ENCODE measurements at regions not wholly inside any gene's neighbourhood (a gene's known extent, or its start where the extent isn't known, plus 50 kb on each side); places are given as distances from the start of the nearest gene placed in this dataset.

DNA sequence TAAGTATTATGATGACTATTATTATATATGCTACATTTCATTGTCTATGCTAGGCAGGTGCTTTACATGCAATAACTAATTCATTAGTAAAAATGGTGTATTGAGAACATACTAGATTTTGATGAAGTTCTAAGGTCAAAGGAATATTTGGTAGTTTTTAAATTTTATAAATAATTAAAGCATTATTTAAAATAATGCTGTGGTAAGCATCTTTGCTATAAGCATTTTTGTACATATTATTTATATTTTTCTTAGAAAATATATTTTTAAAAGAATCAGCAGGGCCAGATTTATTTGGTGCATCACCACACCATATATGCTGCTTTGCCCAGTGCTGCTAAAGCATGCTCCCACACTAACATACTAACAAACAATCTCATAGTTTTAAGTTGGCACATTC is 517.9 kb downstream of the C6orf118 start:
- no peaks in the 10 kb centered on the region for H3K9me3 ChIP-seq (ENCODE audit: low read depth, low read length)
- H3K4me3 ChIP-seq, result no peak overlapping the region
- no peaks in the 10 kb centered on the region for H3K36me3 ChIP-seq (ENCODE audit: insufficient read depth, low read length)
- no peak overlapping the region for H3K9ac ChIP-seq (ENCODE audit: insufficient read length)
- TF ChIP-seq POLR2AphosphoS5 (IDR thresholded peaks at IDR 0.05; ENCODE audit: borderline replicate concordance, low read depth, low read length) (no peak), EZH2 (IDR thresholded peaks at IDR 0.05) (no peak), FOXP2 (optimal IDR thresholded peaks at IDR 0.05; ENCODE audit: control extremely low read depth, extremely low read length, insufficient read depth) (no peak)
- no peak for DNase-seq (ENCODE audit: low read depth, low spot score)
- H3K27ac ChIP-seq, result no peak overlapping the region

DNA sequence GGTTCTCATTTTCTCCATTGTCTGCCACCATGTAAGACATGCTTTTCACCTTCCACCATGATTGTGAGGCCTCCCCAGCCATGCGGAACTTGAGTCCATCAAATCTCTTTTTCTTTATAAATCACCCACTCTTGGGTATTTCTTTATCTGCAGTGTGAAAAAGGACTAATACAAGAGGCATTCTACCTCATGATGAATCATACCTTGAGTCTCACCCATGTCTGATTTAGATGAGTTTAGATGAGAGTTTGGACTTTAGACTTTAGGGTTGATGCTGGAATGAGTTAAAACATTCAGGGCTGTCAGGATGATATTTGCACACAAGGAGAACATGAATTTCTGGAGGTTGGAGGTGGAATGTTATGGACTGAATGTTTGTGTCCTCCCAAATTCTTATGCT is 545.6 kb downstream of the C6orf118 start:
- DNase-seq (ENCODE audit: low read depth, low spot score), result no peak
- TF ChIP-seq EZH2 (IDR thresholded peaks at IDR 0.05), result no peak
- TF ChIP-seq FOXP2 (optimal IDR thresholded peaks at IDR 0.05; ENCODE audit: control extremely low read depth, extremely low read length, insufficient read depth), result no peak
- no peak for TF ChIP-seq POLR2AphosphoS5 (IDR thresholded peaks at IDR 0.05; ENCODE audit: borderline replicate concordance, low read depth, low read length)
- Histone ChIP-seq H3K27ac (no peak overlapping the region), H3K36me3 (ENCODE audit: insufficient read depth, low read length) (no peaks in the 10 kb centered on the region), H3K9me3 (ENCODE audit: low read depth, low read length) (no peaks in the 10 kb centered on the region), H3K9ac (ENCODE audit: insufficient read length) (no peak overlapping the region), H3K4me3 (no peak overlapping the region)

- no peaks in the 10 kb centered on the region for H3K36me3 ChIP-seq (ENCODE audit: insufficient read depth, low read length)
Measured at GRCh38 chr6:164757451-164757850, 552.0 kb downstream of the C6orf118 start.

GRCh38 chr6:164756723-164757122 is 552.7 kb downstream of the C6orf118 start:
- H3K9me3 ChIP-seq (ENCODE audit: low read depth, low read length), result no peaks in the 10 kb centered on the region
- TF ChIP-seq FOXP2 (optimal IDR thresholded peaks at IDR 0.05; ENCODE audit: control extremely low read depth, extremely low read length, insufficient read depth) (no peak), EZH2 (IDR thresholded peaks at IDR 0.05) (no peak), POLR2AphosphoS5 (IDR thresholded peaks at IDR 0.05; ENCODE audit: borderline replicate concordance, low read depth, low read length) (no peak)

More at GRCh38 chr6:164757451-164757850, 552.0 kb downstream of the C6orf118 start:
- TF ChIP-seq EZH2 (IDR thresholded peaks at IDR 0.05) (no peak), POLR2AphosphoS5 (IDR thresholded peaks at IDR 0.05; ENCODE audit: borderline replicate concordance, low read depth, low read length) (no peak), FOXP2 (optimal IDR thresholded peaks at IDR 0.05; ENCODE audit: control extremely low read depth, extremely low read length, insufficient read depth) (no peak)
- H3K9me3 ChIP-seq (ENCODE audit: low read depth, low read length), result no peaks in the 10 kb centered on the region
- H3K27ac ChIP-seq, result no peak overlapping the region
- no peak for DNase-seq (ENCODE audit: low read depth, low spot score)
- H3K9ac ChIP-seq (ENCODE audit: insufficient read length), result no peak overlapping the region
- H3K4me3 ChIP-seq, result no peak overlapping the region

DNA sequence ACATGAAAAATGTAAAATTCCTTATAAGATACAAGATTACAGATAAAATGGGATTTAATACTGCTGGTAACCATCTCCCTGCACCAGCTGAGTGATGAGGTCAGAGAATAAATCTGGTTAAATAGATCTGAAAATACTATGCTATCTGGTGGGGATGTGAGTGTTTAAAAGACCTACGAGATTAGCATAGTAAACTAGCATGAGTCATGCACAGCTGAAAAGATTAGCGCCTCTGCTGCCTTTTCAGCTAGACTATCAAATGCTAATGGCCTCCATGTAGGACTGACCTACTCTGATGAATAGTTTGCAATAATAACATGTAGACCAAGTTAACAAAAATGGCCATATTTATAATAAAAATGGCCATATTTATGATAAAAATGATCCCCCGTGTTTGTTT is 553.3 kb downstream of the C6orf118 start:
- H3K9me3 ChIP-seq (ENCODE audit: low read depth, low read length), result no peaks in the 10 kb centered on the region
- H3K4me3 ChIP-seq, result no peak overlapping the region
- H3K36me3 ChIP-seq (ENCODE audit: insufficient read depth, low read length), result no peaks in the 10 kb centered on the region
- TF ChIP-seq EZH2 (IDR thresholded peaks at IDR 0.05) (no peak), FOXP2 (optimal IDR thresholded peaks at IDR 0.05; ENCODE audit: control extremely low read depth, extremely low read length, insufficient read depth) (no peak), POLR2AphosphoS5 (IDR thresholded peaks at IDR 0.05; ENCODE audit: borderline replicate concordance, low read depth, low read length) (no peak)
- H3K9ac ChIP-seq (ENCODE audit: insufficient read length), result no peak overlapping the region
- no peak overlapping the region for H3K27ac ChIP-seq
- no peak for DNase-seq (ENCODE audit: low read depth, low spot score)

More at GRCh38 chr6:164756723-164757122, 552.7 kb downstream of the C6orf118 start:
- H3K9ac ChIP-seq (ENCODE audit: insufficient read length), result no peak overlapping the region
- DNase-seq (ENCODE audit: low read depth, low spot score), result no peak
- no peak overlapping the region for H3K4me3 ChIP-seq
- H3K27ac ChIP-seq, result no peak overlapping the region
- no peaks in the 10 kb centered on the region for H3K36me3 ChIP-seq (ENCODE audit: insufficient read depth, low read length)

DNA sequence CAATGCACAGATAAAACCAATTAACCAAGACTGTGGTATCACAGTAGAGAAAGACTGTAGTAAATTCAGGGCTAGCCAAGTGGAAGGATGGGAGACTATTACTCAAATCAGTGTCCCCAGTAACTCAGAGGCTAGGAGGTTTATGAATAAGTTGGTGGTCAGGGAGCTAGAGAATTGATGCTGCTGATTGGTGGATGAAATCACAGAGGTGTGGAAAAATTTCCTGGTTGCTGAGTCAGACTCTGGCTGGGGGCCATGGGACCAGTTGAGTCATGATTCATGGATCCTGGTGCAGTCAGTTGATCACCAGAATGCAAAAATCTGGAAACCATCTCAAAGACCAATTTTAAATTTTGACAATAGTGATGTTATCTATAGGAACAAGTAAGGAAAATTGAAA is 555.9 kb downstream of the C6orf118 start:
- no peak overlapping the region for H3K4me3 ChIP-seq
- TF ChIP-seq POLR2AphosphoS5 (IDR thresholded peaks at IDR 0.05; ENCODE audit: borderline replicate concordance, low read depth, low read length) (no peak), FOXP2 (optimal IDR thresholded peaks at IDR 0.05; ENCODE audit: control extremely low read depth, extremely low read length, insufficient read depth) (no peak), EZH2 (IDR thresholded peaks at IDR 0.05) (no peak)
- DNase-seq (ENCODE audit: low read depth, low spot score), result no peak

DNA sequence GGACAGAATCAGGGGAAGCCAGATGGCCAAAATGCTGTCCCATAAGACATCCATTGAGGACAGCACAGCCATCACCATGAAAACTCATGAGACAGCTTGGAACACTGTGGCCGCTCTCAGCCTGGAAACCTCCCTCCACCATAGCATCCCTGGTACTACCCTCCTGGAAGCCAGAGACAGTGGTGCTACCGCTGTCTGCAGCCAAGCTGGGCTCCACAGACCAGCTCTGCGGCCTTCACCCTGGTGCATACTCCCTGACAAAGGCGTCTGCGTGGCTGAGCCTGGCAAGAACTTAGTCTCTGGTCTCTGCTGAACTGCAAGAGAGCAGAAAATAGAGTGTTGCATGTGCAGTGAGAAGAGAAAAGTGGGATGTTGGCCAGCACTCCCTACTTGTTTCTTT is 558.0 kb downstream of the C6orf118 start:
- Histone ChIP-seq H3K9me3 (ENCODE audit: low read depth, low read length) (no peaks in the 10 kb centered on the region), H3K4me3 (no peak overlapping the region), H3K36me3 (ENCODE audit: insufficient read depth, low read length) (no peaks in the 10 kb centered on the region), H3K27ac (no peak overlapping the region), H3K9ac (ENCODE audit: insufficient read length) (no peak overlapping the region)
- TF ChIP-seq POLR2AphosphoS5 (IDR thresholded peaks at IDR 0.05; ENCODE audit: borderline replicate concordance, low read depth, low read length) (no peak), EZH2 (IDR thresholded peaks at IDR 0.05) (no peak), FOXP2 (optimal IDR thresholded peaks at IDR 0.05; ENCODE audit: control extremely low read depth, extremely low read length, insufficient read depth) (no peak)
- no peak for DNase-seq (ENCODE audit: low read depth, low spot score)

More for the DNA sequence above, 555.9 kb downstream of the C6orf118 start:
- Histone ChIP-seq H3K9ac (ENCODE audit: insufficient read length) (no peak overlapping the region), H3K9me3 (ENCODE audit: low read depth, low read length) (no peaks in the 10 kb centered on the region), H3K27ac (no peak overlapping the region), H3K36me3 (ENCODE audit: insufficient read depth, low read length) (no peaks in the 10 kb centered on the region)

DNA sequence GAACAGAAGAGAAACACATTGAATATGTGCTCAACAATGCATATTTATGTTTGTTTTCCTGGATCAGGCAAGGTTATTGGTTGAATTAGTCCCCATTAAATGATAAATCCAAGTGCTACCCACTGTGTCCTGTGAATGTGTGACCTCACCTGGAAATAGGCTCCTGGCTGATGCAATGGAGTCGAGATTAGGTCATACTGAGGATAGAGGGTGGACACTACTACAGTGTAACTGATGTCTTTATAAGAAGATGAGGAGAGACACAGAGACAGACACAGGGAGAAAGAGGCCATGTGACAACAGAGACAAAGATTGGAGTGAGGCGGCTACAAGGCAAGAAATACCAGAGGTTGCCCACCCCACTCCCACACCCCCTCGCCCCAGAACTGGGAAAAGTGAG is 559.3 kb downstream of the C6orf118 start:
- Histone ChIP-seq H3K36me3 (ENCODE audit: insufficient read depth, low read length) (no peaks in the 10 kb centered on the region), H3K4me3 (no peak overlapping the region), H3K27ac (no peak overlapping the region), H3K9me3 (ENCODE audit: low read depth, low read length) (no peaks in the 10 kb centered on the region), H3K9ac (ENCODE audit: insufficient read length) (no peak overlapping the region)
- no peak for TF ChIP-seq POLR2AphosphoS5 (IDR thresholded peaks at IDR 0.05; ENCODE audit: borderline replicate concordance, low read depth, low read length)
- no peak for TF ChIP-seq EZH2 (IDR thresholded peaks at IDR 0.05)
- no peak for TF ChIP-seq FOXP2 (optimal IDR thresholded peaks at IDR 0.05; ENCODE audit: control extremely low read depth, extremely low read length, insufficient read depth)
- no peak for DNase-seq (ENCODE audit: low read depth, low spot score)
